ENCODE measurements at regions not wholly inside any gene's neighbourhood (a gene's known extent, or its start where the extent isn't known, plus 50 kb on each side); places are given as distances from the start of the nearest gene placed in this dataset.

GRCh38 chr13:31614704-31615103, 124.6 kb upstream of the RXFP2 start:
- TF ChIP-seq CTCF (conservative IDR thresholded peaks at IDR 0.05; ENCODE audit: low read depth, low read length) (no peak), EZH2 (IDR thresholded peaks at IDR 0.05; ENCODE audit: low read length, unreplicated experiment) (no peak)
